ENCODE measurements at regions not wholly inside any gene's neighbourhood (a gene's known extent, or its start where the extent isn't known, plus 50 kb on each side); places are given as distances from the start of the nearest gene placed in this dataset.

GRCh38 chr2:7264791-7265190 is 347.6 kb downstream of the RNF144A start:
- TF ChIP-seq POLR2A (IDR thresholded peaks at IDR 0.05) (no peak), CTCF (IDR thresholded peaks at IDR 0.05) (no peak)

All from adrenal gland (tissue), 5 donors.